ENCODE measurements at regions not wholly inside any gene's neighbourhood (a gene's known extent, or its start where the extent isn't known, plus 50 kb on each side); places are given as distances from the start of the nearest gene placed in this dataset.

DNA sequence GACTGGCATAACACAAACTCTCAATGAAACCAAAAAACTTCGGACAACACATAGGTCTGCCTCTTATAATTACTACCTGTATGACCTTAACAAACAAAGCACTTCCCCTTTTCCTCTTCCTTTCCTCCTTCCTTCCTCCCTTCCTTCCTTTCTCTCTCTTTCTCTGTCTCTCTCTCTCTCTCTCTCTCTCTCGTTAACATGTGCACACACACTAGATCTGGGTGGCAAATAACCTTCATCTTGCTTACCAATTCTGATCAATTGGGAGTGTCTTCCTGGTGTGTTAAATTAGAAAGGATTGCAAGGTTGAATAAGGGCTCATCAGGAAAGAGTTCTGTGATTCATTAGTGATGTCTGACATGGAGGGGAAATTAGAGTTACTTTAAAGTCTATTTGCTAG, 307.8 kb upstream of the PRKD1 start:
- Histone ChIP-seq H3K27me3 (no peaks in the 10 kb centered on the region), H3K36me3 (no peaks in the 10 kb centered on the region), H3K4me1 (no peaks in the 10 kb centered on the region), H3K27ac (no peak overlapping the region), H3K4me3 (no peak overlapping the region), H3K9me3 (no peaks in the 10 kb centered on the region)
- WGBS, 5 donors = 86 to 92% (median 89%) methylated on average over 2 of the region's 2 CpGs
- DNase-seq = no peak
- TF ChIP-seq POLR2AphosphoS5 (IDR thresholded peaks at IDR 0.05) (no peak), POLR2A (IDR thresholded peaks at IDR 0.05) (no peak), EP300 (IDR thresholded peaks at IDR 0.05) (no peak)
- TF ChIP-seq, protein P1, sequence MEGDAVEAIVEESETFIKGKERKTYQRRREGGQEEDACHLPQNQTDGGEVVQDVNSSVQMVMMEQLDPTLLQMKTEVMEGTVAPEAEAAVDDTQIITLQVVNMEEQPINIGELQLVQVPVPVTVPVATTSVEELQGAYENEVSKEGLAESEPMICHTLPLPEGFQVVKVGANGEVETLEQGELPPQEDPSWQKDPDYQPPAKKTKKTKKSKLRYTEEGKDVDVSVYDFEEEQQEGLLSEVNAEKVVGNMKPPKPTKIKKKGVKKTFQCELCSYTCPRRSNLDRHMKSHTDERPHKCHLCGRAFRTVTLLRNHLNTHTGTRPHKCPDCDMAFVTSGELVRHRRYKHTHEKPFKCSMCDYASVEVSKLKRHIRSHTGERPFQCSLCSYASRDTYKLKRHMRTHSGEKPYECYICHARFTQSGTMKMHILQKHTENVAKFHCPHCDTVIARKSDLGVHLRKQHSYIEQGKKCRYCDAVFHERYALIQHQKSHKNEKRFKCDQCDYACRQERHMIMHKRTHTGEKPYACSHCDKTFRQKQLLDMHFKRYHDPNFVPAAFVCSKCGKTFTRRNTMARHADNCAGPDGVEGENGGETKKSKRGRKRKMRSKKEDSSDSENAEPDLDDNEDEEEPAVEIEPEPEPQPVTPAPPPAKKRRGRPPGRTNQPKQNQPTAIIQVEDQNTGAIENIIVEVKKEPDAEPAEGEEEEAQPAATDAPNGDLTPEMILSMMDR (IDR thresholded peaks at IDR 0.05) = no peak
- intact Hi-C loops (cut with DNase I; ENCODE audit: low total_unique reads) = no loop called here

DNA sequence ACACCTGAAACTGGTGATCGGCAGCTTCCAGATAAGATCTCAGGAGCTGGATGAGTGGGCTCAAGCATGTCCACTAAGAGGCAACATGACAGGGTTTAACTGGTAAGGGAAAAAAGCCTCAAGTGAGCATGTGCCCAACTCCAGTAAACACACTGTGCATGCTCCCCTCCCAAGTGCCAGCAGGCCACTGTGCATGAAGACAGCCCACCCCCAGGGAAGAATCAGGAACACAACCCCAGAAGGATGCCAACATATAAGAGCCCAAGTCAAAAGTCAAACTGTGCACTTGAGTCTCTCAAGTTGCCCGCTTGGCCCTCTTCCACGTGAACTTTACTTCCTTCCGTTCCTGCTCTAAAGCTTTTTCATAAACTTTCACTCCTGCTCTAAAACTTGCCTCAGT, 311.3 kb upstream of the PRKD1 start:
- TF ChIP-seq, protein P1 (IDR thresholded peaks at IDR 0.05) = no peak
- no peak overlapping the region for H3K4me3 ChIP-seq
- DNase-seq = no peak
- H3K27ac ChIP-seq = no peak overlapping the region
- no peaks in the 10 kb centered on the region for H3K9me3 ChIP-seq
- no peaks in the 10 kb centered on the region for H3K27me3 ChIP-seq
- no peaks in the 10 kb centered on the region for H3K36me3 ChIP-seq
- 83 to 89% (median 87%) methylated on average over 4 of the region's 4 CpGs for WGBS, 5 donors
- intact Hi-C loops (cut with DNase I; ENCODE audit: low total_unique reads) = no loop called here
- no peaks in the 10 kb centered on the region for H3K4me1 ChIP-seq

DNA sequence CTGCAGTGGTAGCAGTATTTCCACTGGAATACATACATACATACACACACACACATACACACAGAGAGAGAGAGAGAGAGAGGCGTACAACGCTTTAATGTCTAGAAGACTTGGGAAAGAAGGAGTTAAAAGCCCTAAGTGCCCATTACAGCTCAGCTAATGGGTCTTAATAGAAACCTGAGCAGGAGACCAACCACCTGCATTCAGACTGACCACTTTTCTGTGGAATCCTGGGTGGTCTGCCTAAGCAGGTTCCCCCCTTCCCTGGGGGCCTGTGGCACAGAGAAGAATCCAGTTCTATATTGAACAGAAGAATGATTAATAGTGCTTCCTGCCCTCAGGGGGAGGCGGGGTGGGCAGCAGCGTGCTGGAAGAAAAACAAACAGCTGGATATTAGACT, 312.4 kb upstream of the PRKD1 start:
- H3K27me3 ChIP-seq = no peaks in the 10 kb centered on the region
- intact Hi-C loops (cut with DNase I; ENCODE audit: low total_unique reads) = no loop called here
- no peaks in the 10 kb centered on the region for H3K4me1 ChIP-seq
- WGBS, 5 donors = 54 to 72% (median 65%) methylated on average over 4 of the region's 4 CpGs
- no peaks in the 10 kb centered on the region for H3K36me3 ChIP-seq
- H3K4me3 ChIP-seq = no peak overlapping the region
- no peaks in the 10 kb centered on the region for H3K9me3 ChIP-seq
- no peak for TF ChIP-seq EP300 (IDR thresholded peaks at IDR 0.05)
- no peak for TF ChIP-seq POLR2A (IDR thresholded peaks at IDR 0.05)
- TF ChIP-seq POLR2AphosphoS5 (IDR thresholded peaks at IDR 0.05) = no peak
- TF ChIP-seq, protein P1 (IDR thresholded peaks at IDR 0.05) = no peak
- no peak for DNase-seq
- H3K27ac ChIP-seq = no peak overlapping the region

DNA sequence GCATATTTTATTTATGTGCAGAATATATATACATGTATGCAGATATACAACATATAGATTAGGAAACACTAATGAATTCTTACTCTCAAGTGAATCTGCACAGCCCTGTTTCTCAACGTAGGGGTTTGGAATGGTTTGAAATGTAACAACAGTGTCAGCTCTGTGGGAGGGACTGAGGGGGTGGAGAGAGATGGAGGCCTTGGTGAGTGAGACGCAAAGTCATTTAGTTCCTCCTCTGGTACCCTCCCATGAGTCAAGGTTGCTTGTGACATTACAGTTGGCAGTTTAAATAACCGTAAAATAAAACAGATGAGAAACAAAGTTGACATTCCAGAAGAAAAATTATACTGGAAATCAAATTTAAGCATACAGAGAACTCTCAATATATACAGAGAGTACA, 313.0 kb upstream of the PRKD1 start:
- intact Hi-C loops (cut with DNase I; ENCODE audit: low total_unique reads) = no loop called here
- Histone ChIP-seq H3K36me3 (no peaks in the 10 kb centered on the region), H3K9me3 (no peaks in the 10 kb centered on the region), H3K27ac (no peak overlapping the region), H3K27me3 (no peaks in the 10 kb centered on the region), H3K4me1 (no peaks in the 10 kb centered on the region), H3K4me3 (no peak overlapping the region)
- 52 to 67% (median 62%) methylated on average over 3 of the region's 3 CpGs for WGBS, 5 donors
- DNase-seq = no peak
- TF ChIP-seq POLR2AphosphoS5 (IDR thresholded peaks at IDR 0.05) (no peak), POLR2A (IDR thresholded peaks at IDR 0.05) (no peak), EP300 (IDR thresholded peaks at IDR 0.05) (no peak)
- TF ChIP-seq, protein P1 (IDR thresholded peaks at IDR 0.05) = no peak

DNA sequence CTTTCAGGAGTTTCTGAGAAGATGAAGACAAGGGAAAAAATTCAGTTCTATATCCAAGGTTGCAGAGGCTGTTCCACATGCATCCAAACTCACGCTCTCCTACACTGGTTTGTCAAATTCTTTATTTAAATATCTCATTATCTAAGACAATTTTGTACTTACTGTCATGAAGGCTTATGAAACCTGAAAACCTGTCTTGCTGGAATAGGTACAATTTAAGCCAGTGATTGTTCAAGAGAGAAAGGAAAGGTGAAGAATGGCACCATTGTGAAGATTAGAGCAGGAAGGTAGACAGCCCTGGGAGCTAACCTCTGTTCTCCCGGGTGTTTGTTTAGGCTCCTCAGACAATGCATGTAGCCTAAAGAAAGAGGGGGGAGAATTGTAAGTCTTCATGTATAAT, 315.1 kb upstream of the PRKD1 start:
- no peaks in the 10 kb centered on the region for H3K4me1 ChIP-seq
- TF ChIP-seq EP300 (IDR thresholded peaks at IDR 0.05) (no peak), POLR2AphosphoS5 (IDR thresholded peaks at IDR 0.05) (no peak), POLR2A (IDR thresholded peaks at IDR 0.05) (no peak)
- TF ChIP-seq, protein P1 (IDR thresholded peaks at IDR 0.05) = no peak
- intact Hi-C loops (cut with DNase I; ENCODE audit: low total_unique reads) = no loop called here
- WGBS, 5 donors = 33 to 53% (median 46%) methylated on average over 2 of the region's 2 CpGs
- no peak overlapping the region for H3K4me3 ChIP-seq
- H3K36me3 ChIP-seq = no peaks in the 10 kb centered on the region
- DNase-seq = no peak
- no peak overlapping the region for H3K27ac ChIP-seq
- no peaks in the 10 kb centered on the region for H3K27me3 ChIP-seq
- H3K9me3 ChIP-seq = no peaks in the 10 kb centered on the region

Measured in stomach (tissue), 8 donors.